ENCODE measurements at regions not wholly inside any gene's neighbourhood (a gene's known extent, or its start where the extent isn't known, plus 50 kb on each side); places are given as distances from the start of the nearest gene placed in this dataset.

GRCh38 chr13:95403349-95404140 lies 102.3 kb upstream of the ABCC4 start:
- intact Hi-C loops (cut with micrococcal nuclease), result loop anchor here (1.0 to 10.0 kb wide), 5 partner anchors 75 to 969 kb away; no protein-coding TSS in a partner anchor
- H3K79me2 ChIP-seq (ENCODE audit: control insufficient read depth, insufficient read depth, low read length), result no peaks in the 10 kb centered on the region
- H3K27ac ChIP-seq (ENCODE audit: extremely low read depth, low read depth, low read length), result no peak overlapping the region
- H3K4me1 ChIP-seq (replicated peaks in 1 of 2; ENCODE audit: control insufficient read depth in 2 of 2, insufficient read depth in 2 of 2, low read length in 2 of 2), result peaks cover 0 to 4% of the 10 kb centered on the region in 2 experiments; a peak in 1 of 5 replicates
- H4K20me1 ChIP-seq (replicated peaks; ENCODE audit: control insufficient read depth, insufficient read depth, low read length), result no peaks in the 10 kb centered on the region
- no peak overlapping the region for H3K9ac ChIP-seq (ENCODE audit: insufficient read depth in 1 of 2, low read depth in 2 of 2, low read length in 2 of 2)
- ATAC-seq, result no peak
- BruUV-seq (replicated peaks), result no TSS peak
- WGBS (ENCODE audit: insufficient coverage, low coverage, missing lambda C conversion rate), result 28% methylated on average over 12 of the region's 17 CpGs
- in situ Hi-C loops (cut with MboI), result loop anchor here (25.0 kb wide), 1 partner anchor 741 kb away; no protein-coding TSS in a partner anchor
- H3K36me3 ChIP-seq (ENCODE audit: control insufficient read depth, insufficient read depth, low read length), result no peaks in the 10 kb centered on the region
- ChIA-PET POLR2A (interaction anchor here (0.7 to 1.1 kb wide), 3 partner anchors 34 to 212 kb away, joined by 4 read pairs; no protein-coding TSS in a partner anchor), CTCF (ENCODE audit: low intra/inter-chr PET ratio) (interaction anchor here (0.7 to 3.3 kb wide), 2 partner anchors 76 to 213 kb away, joined by 3 to 57 read pairs; no protein-coding TSS in a partner anchor)
- TF ChIP-seq BRCA1 (IDR thresholded peaks at IDR 0.05), result no peak
- TF ChIP-seq BRCA1 (CRISPR knock-in tag; IDR thresholded peaks at IDR 0.05), result no peak
- TF ChIP-seq HDAC2 (IDR thresholded peaks at IDR 0.05), result no peak
- TF ChIP-seq PRDM10 (IDR thresholded peaks at IDR 0.05; ENCODE audit: partially characterized antibody), result peak; percentile 38
- no peak for TF ChIP-seq ZBTB9 (CRISPR knock-in tag; IDR thresholded peaks at IDR 0.05)
- no peak for TF ChIP-seq KAT8 (IDR thresholded peaks at IDR 0.05; ENCODE audit: low read depth)
- no peak overlapping the region for H3K4me2 ChIP-seq (ENCODE audit: insufficient read depth, low read length)
- H3K27me3 ChIP-seq (ENCODE audit: control insufficient read depth in 2 of 2, insufficient read depth in 2 of 2, low read length in 2 of 2), result no peaks in the 10 kb centered on the region; a peak in 1 of 5 replicates
- H2AFZ ChIP-seq (ENCODE audit: low read depth, low read length), result no peak overlapping the region; the same call in 1 of the 2 replicates
- no peaks in the 10 kb centered on the region for H3K9me3 ChIP-seq (replicated peaks; ENCODE audit: control insufficient read depth, insufficient read depth, low read depth, low read length)
- H3K4me3 ChIP-seq, result no peak overlapping the region
- no peak for FAIRE-seq
- no peak for DNase-seq (ENCODE audit: extremely low read depth in 1 of 4, low spot score in 3 of 4)
- no peaks in the 10 kb centered on the region for H3K9me1 ChIP-seq (ENCODE audit: control insufficient read depth, insufficient read depth, low read length)
